GM08714 (cell line): ENCODE measurements at regions not wholly inside any gene's neighbourhood (a gene's known extent, or its start where the extent isn't known, plus 50 kb on each side); places are given as distances from the start of the nearest gene placed in this dataset.

Source experiments
- H3K4me3 ChIP-seq: fragments of 200-500 bp; sonication (Bioruptor generic); 2 replicates; pipeline ENCODE4 v1.5.1; 2014; ENCODE audit warnings: mild to moderate bottlenecking, low read length, inconsistent platforms
- ZNF274 ChIP-seq: IDR thresholded peaks from 2 replicates; pipeline ENCODE4 v1.6.1; 2012; ENCODE audit warnings: mild to moderate bottlenecking, low read depth, low read length

DNA sequence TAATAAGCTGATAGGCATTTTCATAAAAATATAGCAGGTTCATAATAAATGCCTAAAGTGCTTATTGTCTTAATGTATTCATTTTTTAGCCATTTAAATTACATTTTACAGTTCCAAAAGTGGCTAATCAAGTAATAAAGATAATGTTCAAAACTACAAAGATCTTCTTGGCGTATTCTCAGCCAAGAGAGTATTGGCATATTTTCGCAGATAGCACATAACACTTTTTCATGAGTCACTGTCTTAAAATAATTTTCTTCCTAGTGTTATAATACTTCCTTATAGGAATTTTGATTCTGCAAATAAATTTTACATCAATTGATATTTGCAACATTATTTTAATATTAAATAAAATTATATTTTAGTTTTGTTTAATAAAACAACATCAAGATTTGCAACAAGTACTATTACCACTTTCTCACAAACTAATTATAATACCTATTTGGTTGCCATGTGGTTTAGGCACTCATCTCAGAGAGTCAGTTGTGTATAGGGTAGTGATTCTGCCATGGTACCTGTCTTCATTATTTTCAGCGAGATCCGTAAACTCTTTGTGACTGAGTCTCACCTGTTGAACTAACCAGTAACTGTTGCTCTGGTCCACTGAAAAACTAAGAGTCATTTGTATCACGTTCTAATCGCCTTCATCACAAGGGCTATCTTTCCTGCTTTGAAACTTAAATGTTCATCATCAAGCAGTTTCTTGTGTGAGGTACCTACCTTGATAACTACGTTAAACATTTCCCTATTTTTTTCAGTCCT lies 152.5 kb upstream of the AKR1E2 start:
- H3K4me3 ChIP-seq: no peak overlapping the region
- TF ChIP-seq ZNF274: no peak

DNA sequence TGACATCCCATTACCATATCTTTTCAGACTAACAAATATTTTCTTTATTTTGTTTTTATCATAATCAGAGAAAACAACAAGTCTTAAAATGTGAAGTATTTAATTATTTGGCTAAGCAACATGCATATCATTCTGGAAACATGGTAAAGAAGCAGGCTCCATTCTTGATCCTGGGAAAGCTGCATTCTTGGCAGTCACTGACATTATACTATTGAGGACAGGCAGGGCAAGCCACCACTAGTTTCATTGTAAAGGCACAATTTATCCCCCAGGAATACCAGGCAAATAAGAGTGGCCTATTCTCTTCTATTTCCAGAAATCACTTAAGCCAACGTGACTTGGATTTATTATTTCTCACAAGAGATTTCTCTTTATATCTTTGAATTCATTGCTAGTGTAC lies 153.8 kb upstream of the AKR1E2 start:
- no peak for TF ChIP-seq ZNF274
- H3K4me3 ChIP-seq: no peak overlapping the region

GRCh38 chr10:4671451-4672145 lies 154.4 kb upstream of the AKR1E2 start:
- no peak for TF ChIP-seq ZNF274
- H3K4me3 ChIP-seq: no peak overlapping the region

DNA sequence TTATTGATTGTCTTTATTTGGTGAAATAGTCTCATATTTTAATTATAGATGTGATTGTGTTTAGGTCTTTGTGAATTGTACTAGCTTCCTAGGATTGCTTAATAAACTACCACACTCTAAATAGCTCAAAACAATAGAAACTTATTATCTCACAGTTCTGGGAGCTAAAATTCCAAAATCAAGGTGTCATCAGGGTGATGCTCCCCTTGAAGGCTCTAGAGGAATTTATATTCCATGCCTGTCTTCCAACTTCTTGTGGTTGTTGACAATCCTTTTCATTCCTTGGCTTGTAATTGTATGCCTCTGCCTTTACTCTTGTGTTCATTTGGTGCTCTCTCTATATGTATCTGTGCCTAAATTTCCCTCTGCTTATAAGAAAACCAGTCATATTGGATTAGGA lies 155.3 kb upstream of the AKR1E2 start:
- H3K4me3 ChIP-seq: no peak overlapping the region
- no peak for TF ChIP-seq ZNF274

DNA sequence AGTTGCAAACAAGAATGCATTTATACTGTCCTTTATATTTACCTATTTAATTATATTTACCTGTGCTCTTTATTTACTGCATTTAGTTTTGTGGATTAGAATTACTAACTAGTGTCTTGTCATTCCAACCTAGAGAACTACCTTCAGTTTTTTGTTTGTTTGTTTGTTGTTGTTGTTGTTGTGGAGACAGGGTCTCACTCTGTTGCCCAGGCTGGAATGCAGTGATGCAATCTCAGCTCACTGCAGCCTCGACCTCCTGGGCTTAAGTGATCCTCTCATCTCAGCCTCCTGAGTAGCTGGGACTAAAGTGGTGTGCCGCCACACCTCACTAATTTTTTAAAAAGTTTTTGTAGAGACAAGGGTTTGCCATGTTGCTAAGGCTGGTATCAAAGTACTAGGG lies 156.4 kb upstream of the AKR1E2 start:
- no peak overlapping the region for H3K4me3 ChIP-seq
- TF ChIP-seq ZNF274: no peak

DNA sequence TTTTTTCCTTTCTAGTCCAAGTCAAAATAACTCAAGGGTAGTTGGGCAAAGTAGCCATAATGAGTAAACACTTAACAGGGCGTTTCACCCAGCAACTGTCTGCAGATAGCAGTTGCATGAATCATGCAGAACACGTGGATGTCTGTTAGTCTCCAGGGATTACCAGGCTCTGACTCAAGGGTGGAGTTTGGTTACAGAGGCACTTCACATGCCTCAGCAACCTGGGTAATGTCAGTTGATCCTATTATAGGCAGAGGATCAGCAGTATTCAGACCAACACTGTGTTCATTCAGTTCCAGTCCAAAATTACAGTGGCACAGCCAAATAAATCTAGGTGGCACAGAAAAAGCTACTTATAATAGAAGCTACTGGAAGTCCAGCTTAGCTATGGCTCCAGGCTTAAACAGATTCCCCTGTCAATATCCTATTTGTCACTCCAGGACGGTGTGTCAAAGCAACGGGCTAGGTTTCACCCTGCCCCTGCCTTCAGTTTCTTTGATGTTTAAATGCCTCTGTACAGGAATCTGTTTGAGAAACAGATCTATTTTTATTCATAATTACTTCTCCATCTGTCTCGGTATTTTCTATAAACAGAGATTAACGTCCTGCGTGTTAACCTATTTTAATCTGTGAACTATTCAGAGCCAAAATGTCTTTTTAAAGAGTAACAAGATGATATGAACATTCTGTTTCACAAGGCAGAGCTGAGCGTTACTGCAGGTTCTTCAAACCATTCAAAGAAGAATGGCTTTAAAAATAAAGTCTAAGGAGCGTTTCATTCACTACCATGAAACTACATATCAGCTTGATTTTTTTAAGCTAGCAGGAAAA lies 162.6 kb upstream of the AKR1E2 start:
- no peak for TF ChIP-seq ZNF274
- no peak overlapping the region for H3K4me3 ChIP-seq

- TF ChIP-seq ZNF274: no peak
Observed at GRCh38 chr10:4662576-4663161, 163.3 kb upstream of the AKR1E2 start.

DNA sequence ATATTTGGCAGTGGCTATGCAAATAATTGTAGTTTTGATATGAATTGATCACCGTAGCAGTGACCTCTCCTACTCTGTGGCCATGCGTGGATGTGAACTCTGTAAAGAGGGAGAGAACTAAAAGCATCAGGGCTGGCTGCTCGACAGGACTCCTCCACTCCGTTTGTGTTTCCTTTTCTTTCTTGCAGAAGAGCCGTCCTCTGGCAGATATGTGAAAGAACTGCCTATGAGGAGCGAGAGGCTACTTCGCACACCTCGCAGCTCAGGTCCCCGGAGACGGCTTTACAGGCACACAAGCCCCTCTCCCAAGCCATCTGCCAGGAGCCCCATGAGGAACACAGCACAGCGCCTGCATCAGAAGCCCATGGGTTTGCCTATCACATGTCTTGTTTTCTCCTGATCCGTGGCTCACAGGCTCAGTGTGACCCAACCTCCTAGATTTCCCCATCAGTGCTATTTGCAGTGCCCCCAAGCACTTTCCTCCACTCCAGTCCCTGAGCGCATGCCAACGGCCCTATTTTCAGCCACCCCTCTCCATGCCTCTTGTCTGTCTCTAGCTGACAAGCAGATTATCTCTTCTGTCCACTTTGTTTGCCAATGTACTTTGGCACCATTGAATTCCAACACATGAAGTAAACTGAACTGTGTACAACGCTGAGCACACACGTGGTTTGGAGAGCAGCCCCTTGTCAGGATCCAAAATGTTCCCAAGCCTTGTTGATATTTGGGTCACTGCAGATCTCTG lies 164.3 kb upstream of the AKR1E2 start:
- no peak overlapping the region for H3K4me3 ChIP-seq

More at GRCh38 chr10:4662576-4663161, 163.3 kb upstream of the AKR1E2 start:
- H3K4me3 ChIP-seq: no peak overlapping the region

GRCh38 chr10:4658777-4659176 lies 167.2 kb upstream of the AKR1E2 start:
- TF ChIP-seq ZNF274: no peak
- no peak overlapping the region for H3K4me3 ChIP-seq

More for the DNA sequence above, 164.3 kb upstream of the AKR1E2 start:
- TF ChIP-seq ZNF274: no peak

- TF ChIP-seq ZNF274: no peak
- no peak overlapping the region for H3K4me3 ChIP-seq
Observed at GRCh38 chr10:4656576-4657194, 169.3 kb upstream of the AKR1E2 start.

- H3K4me3 ChIP-seq: no peak overlapping the region
- no peak for TF ChIP-seq ZNF274
Observed at GRCh38 chr10:4655879-4656278, 170.1 kb upstream of the AKR1E2 start.

- H3K4me3 ChIP-seq: no peak overlapping the region
- no peak for TF ChIP-seq ZNF274
Observed at GRCh38 chr10:4655406-4655805, 170.6 kb upstream of the AKR1E2 start.

DNA sequence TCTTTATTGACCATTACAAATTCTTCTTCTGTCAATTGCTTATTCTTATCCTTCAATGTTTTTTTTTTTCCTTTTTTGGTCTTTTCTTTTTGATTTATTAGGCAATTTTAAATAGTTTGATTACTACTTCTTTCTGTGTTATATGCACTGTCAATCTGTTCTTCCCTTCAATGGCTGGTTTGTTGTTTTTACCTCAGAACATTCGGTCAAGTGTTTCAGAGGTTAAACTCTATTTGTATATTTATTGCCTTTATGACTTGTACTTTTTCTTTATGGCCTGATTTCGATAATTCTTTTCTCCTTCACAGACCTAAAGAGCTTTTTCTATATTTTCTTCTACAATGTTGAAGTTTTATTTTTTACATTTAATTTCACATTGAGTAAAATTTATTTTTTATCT lies 171.5 kb upstream of the AKR1E2 start:
- no peak overlapping the region for H3K4me3 ChIP-seq
- no peak for TF ChIP-seq ZNF274
